C4-2B (cell line): ENCODE measurements at regions not wholly inside any gene's neighbourhood (a gene's known extent, or its start where the extent isn't known, plus 50 kb on each side); places are given as distances from the start of the nearest gene placed in this dataset.

Source experiments
- CTCF ChIP-seq: fragments of 450-650 bp; conservative IDR thresholded peaks from 2 replicates; pipeline ENCODE4 v1.5.1; 2017; ENCODE audit warnings: mild to moderate bottlenecking
- ZFX ChIP-seq: fragments of 450-650 bp; IDR thresholded peaks from 2 replicates; pipeline ENCODE4 v1.6.1; 2017

- no peak for TF ChIP-seq CTCF
- no peak for TF ChIP-seq ZFX
Observed at GRCh38 chr17:59456428-59456827, 109.0 kb upstream of the DHX40 start.
